ENCODE measurements at regions not wholly inside any gene's neighbourhood (a gene's known extent, or its start where the extent isn't known, plus 50 kb on each side); places are given as distances from the start of the nearest gene placed in this dataset.

DNA sequence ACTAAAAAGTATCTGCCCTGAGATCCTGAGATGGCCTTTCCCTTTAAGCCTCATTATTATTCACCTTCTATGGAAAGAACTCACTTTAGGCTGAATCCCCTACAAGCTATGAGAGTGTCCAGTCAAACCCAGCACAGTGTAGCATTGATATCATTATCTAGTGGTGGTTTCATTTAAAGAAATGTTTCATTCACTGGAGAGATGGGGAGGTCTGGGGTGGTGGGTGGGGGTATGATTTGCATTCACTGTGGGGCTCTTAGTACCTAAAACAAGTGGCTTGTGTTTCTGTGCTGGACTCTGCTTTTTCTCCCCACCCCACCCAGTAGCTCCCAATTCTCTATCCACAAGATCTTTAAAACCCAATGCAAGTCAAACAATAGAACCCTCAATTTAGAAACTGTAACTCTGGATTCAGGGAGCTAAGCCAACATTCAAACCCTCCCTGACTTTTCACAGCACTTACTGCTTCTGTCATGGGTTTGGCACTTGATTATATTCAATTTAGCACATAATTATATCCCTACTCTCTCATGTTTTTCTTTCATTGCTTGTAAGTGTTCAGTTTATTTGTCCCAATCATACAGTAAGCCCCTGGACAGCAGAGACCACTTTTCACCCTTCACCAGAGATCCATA, 310.5 kb upstream of the THBS1 start:
- TF ChIP-seq, protein P1, sequence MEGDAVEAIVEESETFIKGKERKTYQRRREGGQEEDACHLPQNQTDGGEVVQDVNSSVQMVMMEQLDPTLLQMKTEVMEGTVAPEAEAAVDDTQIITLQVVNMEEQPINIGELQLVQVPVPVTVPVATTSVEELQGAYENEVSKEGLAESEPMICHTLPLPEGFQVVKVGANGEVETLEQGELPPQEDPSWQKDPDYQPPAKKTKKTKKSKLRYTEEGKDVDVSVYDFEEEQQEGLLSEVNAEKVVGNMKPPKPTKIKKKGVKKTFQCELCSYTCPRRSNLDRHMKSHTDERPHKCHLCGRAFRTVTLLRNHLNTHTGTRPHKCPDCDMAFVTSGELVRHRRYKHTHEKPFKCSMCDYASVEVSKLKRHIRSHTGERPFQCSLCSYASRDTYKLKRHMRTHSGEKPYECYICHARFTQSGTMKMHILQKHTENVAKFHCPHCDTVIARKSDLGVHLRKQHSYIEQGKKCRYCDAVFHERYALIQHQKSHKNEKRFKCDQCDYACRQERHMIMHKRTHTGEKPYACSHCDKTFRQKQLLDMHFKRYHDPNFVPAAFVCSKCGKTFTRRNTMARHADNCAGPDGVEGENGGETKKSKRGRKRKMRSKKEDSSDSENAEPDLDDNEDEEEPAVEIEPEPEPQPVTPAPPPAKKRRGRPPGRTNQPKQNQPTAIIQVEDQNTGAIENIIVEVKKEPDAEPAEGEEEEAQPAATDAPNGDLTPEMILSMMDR (IDR thresholded peaks at IDR 0.05 in 4 of 5, conservative IDR thresholded peaks at IDR 0.05 in 1 of 5): no peak
- TF ChIP-seq POLR2A (IDR thresholded peaks at IDR 0.05): no peak
